Endodermal cell (in vitro differentiated cells): ENCODE measurements at regions not wholly inside any gene's neighbourhood (a gene's known extent, or its start where the extent isn't known, plus 50 kb on each side); places are given as distances from the start of the nearest gene placed in this dataset.

Source experiments
- DNase-seq: peaks from one replicate; pipeline ENCODE4 v3.0.0-alpha.2; 2017
- H3K27ac ChIP-seq: 2 replicates; pipeline ENCODE4 v1.5.1; 2013; ENCODE audit warnings: mild to moderate bottlenecking, low read depth, low read length, moderate library complexity
- H3K27me3 ChIP-seq: 2 replicates; pipeline ENCODE4 v1.6.1; 2013; ENCODE audit warnings: mild to moderate bottlenecking, low read length, moderate library complexity; ENCODE audit not compliant: insufficient read depth, control insufficient read depth, poor library complexity, severe bottlenecking
- H3K36me3 ChIP-seq: 2 replicates; pipeline ENCODE4 v1.7.0; 2013; ENCODE audit warnings: mild to moderate bottlenecking, low read length, moderate library complexity; ENCODE audit not compliant: control insufficient read depth, insufficient read depth
- H3K4me1 ChIP-seq: one replicate; pipeline ENCODE4 v1.7.0; 2013; ENCODE audit warnings: low read length; ENCODE audit not compliant: control insufficient read depth, insufficient read depth
- H3K4me3 ChIP-seq: 2 replicates; pipeline ENCODE4 v1.5.1; 2013; ENCODE audit warnings: mild to moderate bottlenecking, low read length, moderate library complexity
- H3K9ac ChIP-seq: 2 replicates; pipeline ENCODE4 v1.6.1; 2013; ENCODE audit warnings: mild to moderate bottlenecking, low read length, moderate library complexity; ENCODE audit not compliant: poor library complexity, severe bottlenecking; ENCODE audit errors: extremely low read depth
- H3K9me3 ChIP-seq: 2 replicates; pipeline ENCODE4 v1.6.1; 2013; ENCODE audit warnings: mild to moderate bottlenecking, low read length, moderate library complexity; ENCODE audit not compliant: control insufficient read depth
- H3K27ac Mint-ChIP-seq: 2 replicates; pipeline ENCODE4 v1.8.0; 2020; ENCODE audit warnings: mixed read lengths
- H3K27me3 Mint-ChIP-seq: 2 replicates; pipeline ENCODE4 v1.8.0; 2021; ENCODE audit warnings: mild to moderate bottlenecking, mixed read lengths; ENCODE audit not compliant: insufficient read depth
- H3K36me3 Mint-ChIP-seq: 2 replicates; pipeline ENCODE4 v1.8.0; 2020; ENCODE audit warnings: low read depth, mixed read lengths
- H3K4me1 Mint-ChIP-seq: 2 replicates; pipeline ENCODE4 v1.8.0; 2020; ENCODE audit warnings: mixed read lengths
- H3K4me3 Mint-ChIP-seq: 2 replicates; pipeline ENCODE4 v1.8.0; 2020; ENCODE audit warnings: mild to moderate bottlenecking, moderate library complexity, mixed read lengths
- H3K9me3 Mint-ChIP-seq: 2 replicates; pipeline ENCODE4 v1.8.0; 2020; ENCODE audit warnings: mild to moderate bottlenecking, mixed read lengths
- WGBS, 2 experiments: methylation state at CpG; one replicate each; pipeline versions ENCODE4 v1.1.5 to v1.1.7; 2013; ENCODE audit warnings: missing lambda C conversion rate in 2 of 2, mixed read lengths in 1 of 2; ENCODE audit not compliant: insufficient coverage in 1 of 2, insufficient read length in 1 of 2; 5-methylcytosine and 5-hydroxymethylcytosine counted together
- TF ChIP-seq, protein P1 (sequence below): fragments of 200-600 bp; sonication (generic); conservative IDR thresholded peaks from 2 replicates; pipeline ENCODE4 v1.5.0; 2021; ENCODE audit warnings: antibody characterized with exemption, mild to moderate bottlenecking

DNA sequence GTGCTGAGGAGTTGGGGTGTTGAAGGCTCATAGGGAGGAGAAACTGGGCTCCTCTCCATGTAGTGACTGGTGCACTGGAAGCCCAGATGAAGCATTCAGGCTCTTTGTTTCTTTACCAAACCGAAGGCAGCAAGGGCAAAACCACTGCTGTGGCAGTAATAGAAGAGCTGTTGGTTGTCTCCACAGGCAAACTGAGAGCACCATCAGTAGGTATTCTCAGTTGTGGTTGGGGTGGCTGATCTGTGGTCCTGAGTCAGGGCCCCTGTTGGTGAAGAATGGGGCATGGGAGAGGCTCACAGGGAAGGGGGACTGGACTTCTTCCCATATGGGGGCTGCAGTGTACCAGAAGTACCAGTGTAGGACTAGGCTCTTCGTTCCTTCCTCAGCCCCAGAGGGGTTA is 460.2 kb upstream of the IMPG1 start:
- Mint-ChIP-seq H3K27me3 (no peaks in the 10 kb centered on the region), H3K9me3 (peaks cover 3% of the 10 kb centered on the region), H3K4me3 (no peak overlapping the region), H3K36me3 (no peaks in the 10 kb centered on the region), H3K4me1 (peaks cover 5% of the 10 kb centered on the region), H3K27ac (no peak overlapping the region)
- TF ChIP-seq, protein P1, sequence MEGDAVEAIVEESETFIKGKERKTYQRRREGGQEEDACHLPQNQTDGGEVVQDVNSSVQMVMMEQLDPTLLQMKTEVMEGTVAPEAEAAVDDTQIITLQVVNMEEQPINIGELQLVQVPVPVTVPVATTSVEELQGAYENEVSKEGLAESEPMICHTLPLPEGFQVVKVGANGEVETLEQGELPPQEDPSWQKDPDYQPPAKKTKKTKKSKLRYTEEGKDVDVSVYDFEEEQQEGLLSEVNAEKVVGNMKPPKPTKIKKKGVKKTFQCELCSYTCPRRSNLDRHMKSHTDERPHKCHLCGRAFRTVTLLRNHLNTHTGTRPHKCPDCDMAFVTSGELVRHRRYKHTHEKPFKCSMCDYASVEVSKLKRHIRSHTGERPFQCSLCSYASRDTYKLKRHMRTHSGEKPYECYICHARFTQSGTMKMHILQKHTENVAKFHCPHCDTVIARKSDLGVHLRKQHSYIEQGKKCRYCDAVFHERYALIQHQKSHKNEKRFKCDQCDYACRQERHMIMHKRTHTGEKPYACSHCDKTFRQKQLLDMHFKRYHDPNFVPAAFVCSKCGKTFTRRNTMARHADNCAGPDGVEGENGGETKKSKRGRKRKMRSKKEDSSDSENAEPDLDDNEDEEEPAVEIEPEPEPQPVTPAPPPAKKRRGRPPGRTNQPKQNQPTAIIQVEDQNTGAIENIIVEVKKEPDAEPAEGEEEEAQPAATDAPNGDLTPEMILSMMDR = no peak
- Histone ChIP-seq H3K9ac (no peak overlapping the region), H3K9me3 (no peaks in the 10 kb centered on the region), H3K4me1 (no peaks in the 10 kb centered on the region), H3K27me3 (no peaks in the 10 kb centered on the region), H3K4me3 (no peak overlapping the region), H3K27ac (no peak overlapping the region), H3K36me3 (no peaks in the 10 kb centered on the region)
- no peak for DNase-seq
- WGBS, 2 experiments = 94 to 100% methylated on average over 1 to 2 of the region's 2 CpGs

DNA sequence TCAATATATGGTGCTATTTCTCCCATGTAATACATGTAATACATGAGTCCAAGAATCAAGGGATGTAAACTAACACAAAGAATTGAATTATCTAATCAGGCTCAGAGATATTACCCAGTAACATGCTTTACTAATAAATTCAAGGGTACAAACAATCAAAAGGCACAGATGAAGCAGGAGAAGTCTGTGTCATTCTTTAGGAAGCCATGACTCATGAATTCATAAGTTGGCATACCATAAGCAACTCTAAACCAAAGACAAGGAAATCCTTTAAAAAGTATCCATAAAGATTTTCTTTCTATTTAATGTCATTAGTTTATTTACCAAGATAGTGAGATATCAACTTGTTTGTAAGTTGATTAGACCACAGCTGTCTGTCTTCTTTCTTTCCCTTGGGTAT is 446.0 kb upstream of the IMPG1 start:
- TF ChIP-seq, protein P1 = no peak
- no peaks in the 10 kb centered on the region for H3K4me1 ChIP-seq
- H3K4me3 Mint-ChIP-seq = no peak overlapping the region
- H3K27me3 ChIP-seq = no peaks in the 10 kb centered on the region
- no peaks in the 10 kb centered on the region for H3K4me1 Mint-ChIP-seq
- peaks cover 32% of the 10 kb centered on the region for H3K9me3 Mint-ChIP-seq
- no peak overlapping the region for H3K9ac ChIP-seq
- H3K36me3 ChIP-seq = no peaks in the 10 kb centered on the region
- peaks cover 10% of the 10 kb centered on the region for H3K36me3 Mint-ChIP-seq
- no peak overlapping the region for H3K27ac ChIP-seq
- no peak overlapping the region for H3K4me3 ChIP-seq
- no peak for DNase-seq
- no peaks in the 10 kb centered on the region for H3K27me3 Mint-ChIP-seq
- H3K27ac Mint-ChIP-seq = no peak overlapping the region
- H3K9me3 ChIP-seq = peaks cover 21% of the 10 kb centered on the region

GRCh38 chr6:76516924-76517323 is 444.5 kb upstream of the IMPG1 start:
- 97% methylated on average over 4 of the region's 4 CpGs; no CpG with 5 or more reads in 1 of the 2 experiments for WGBS, 2 experiments
- peaks cover 3% of the 10 kb centered on the region for H3K4me1 Mint-ChIP-seq

More at GRCh38 chr6:76516924-76517323, 444.5 kb upstream of the IMPG1 start:
- Mint-ChIP-seq H3K27me3 (no peaks in the 10 kb centered on the region), H3K27ac (no peak overlapping the region), H3K36me3 (peaks cover 10% of the 10 kb centered on the region), H3K4me3 (no peak overlapping the region), H3K9me3 (peaks cover 39% of the 10 kb centered on the region)
- H3K9me3 ChIP-seq = peaks cover 21% of the 10 kb centered on the region
- no peaks in the 10 kb centered on the region for H3K27me3 ChIP-seq
- DNase-seq = no peak
- no peaks in the 10 kb centered on the region for H3K4me1 ChIP-seq
- TF ChIP-seq, protein P1 = no peak
- H3K36me3 ChIP-seq = no peaks in the 10 kb centered on the region
- H3K27ac ChIP-seq = no peak overlapping the region
- H3K4me3 ChIP-seq = no peak overlapping the region
- H3K9ac ChIP-seq = no peak overlapping the region
